H1 (cell line): ENCODE measurements at regions not wholly inside any gene's neighbourhood (a gene's known extent, or its start where the extent isn't known, plus 50 kb on each side); places are given as distances from the start of the nearest gene placed in this dataset.
"Not testable (repeated sequence)": the region's sequence is repeated elsewhere in the genome, so short reads cannot be mapped to it uniquely, and the experiment has no call there.

Experiments
- CTCF ChIA-PET: fragments of 300-600 bp; sonication (Branson Sonifier 250); formaldehyde crosslinking; loops from one replicate; lab custom pipeline; 2021; ENCODE audit not compliant: partially characterized antibody; lab: Charles Lee
- POLR2A ChIA-PET: fragments of 300-600 bp; sonication (Branson Sonifier 250); formaldehyde crosslinking; loops from one replicate; lab custom pipeline; 2021; ENCODE audit warnings: inconsistent platforms; ENCODE audit not compliant: partially characterized antibody; lab: Charles Lee
- DNase-seq, 2 experiments: peaks; one replicate each; pipeline versions ENCODE4 v3.0.0 to v3.0.0-alpha.2; 2010 to 2022; ENCODE audit warnings: low spot score in 2 of 2, low read depth in 1 of 2, mixed read lengths in 1 of 2
- FAIRE-seq: peaks from 2 replicates; lab custom pipeline; 2011; peaks lifted over from hg19 to GRCh38; lab: Jason Lieb, UNC
- H2AFZ ChIP-seq: 2 replicates; pipeline ENCODE4 v1.8.1; 2012; ENCODE audit warnings: low read length, inconsistent platforms
- H2AK5ac ChIP-seq: 2 replicates; pipeline ENCODE4 v1.6.1; 2013; ENCODE audit warnings: low read depth, low read length
- H2BK120ac ChIP-seq: replicated peaks from 2 replicates; pipeline ENCODE3; 2013; ENCODE audit warnings: low read depth, low read length, inconsistent platforms
- H2BK12ac ChIP-seq: 2 replicates; pipeline ENCODE4 v1.6.1; 2013; ENCODE audit warnings: low read depth, low read length
- H2BK15ac ChIP-seq: 2 replicates; pipeline ENCODE4 v1.6.1; 2013; ENCODE audit warnings: low read length
- H2BK20ac ChIP-seq: 2 replicates; pipeline ENCODE4 v1.6.1; 2013; ENCODE audit warnings: low read length
- H2BK5ac ChIP-seq: 2 replicates; pipeline ENCODE4 v1.6.1; 2013; ENCODE audit warnings: low read depth, low read length
- H3K14ac ChIP-seq: 2 replicates; pipeline ENCODE4 v1.6.1; 2013; ENCODE audit warnings: inconsistent platforms; ENCODE audit not compliant: insufficient read length
- H3K18ac ChIP-seq: 2 replicates; pipeline ENCODE4 v1.6.1; 2013; ENCODE audit warnings: low read length; ENCODE audit errors: extremely low read depth
- H3K23ac ChIP-seq: 2 replicates; pipeline ENCODE4 v1.6.1; 2013; ENCODE audit warnings: inconsistent platforms; ENCODE audit not compliant: insufficient read length
- H3K23me2 ChIP-seq: 2 replicates; pipeline ENCODE4 v1.6.1; 2013; ENCODE audit warnings: low read depth, low read length
- H3K27ac ChIP-seq: 2 replicates; pipeline ENCODE4 v1.6.1; 2011; ENCODE audit warnings: low read depth, low read length, inconsistent platforms
- H3K27me3 ChIP-seq, 4 experiments: replicated peaks in 1 of 4; 1 replicate in 1 of 4; 2 replicates in 3 of 4; pipeline versions ENCODE4 v1.6.1 to v1.8.1; 2011 to 2013; ENCODE audit warnings: low read length in 3 of 4, mild to moderate bottlenecking in 3 of 4, inconsistent platforms in 2 of 4, mixed read lengths in 2 of 4, moderate library complexity in 1 of 4; ENCODE audit not compliant: control insufficient read depth in 3 of 4, insufficient read depth in 3 of 4; ENCODE audit errors: extremely low read depth in 1 of 4
- H3K36me3 ChIP-seq, 4 experiments: 2 replicates each; pipeline versions ENCODE4 v1.6.1 to v1.8.1; 2011 to 2013; ENCODE audit warnings: mild to moderate bottlenecking in 4 of 4, low read length in 3 of 4, moderate library complexity in 2 of 4, control low read depth in 1 of 4, inconsistent platforms in 1 of 4; ENCODE audit not compliant: insufficient read depth in 4 of 4, control insufficient read depth in 2 of 4
- H3K4ac ChIP-seq: replicated peaks from 2 replicates; pipeline ENCODE3; 2013; ENCODE audit warnings: low read length, low read depth, mixed read lengths, inconsistent platforms; ENCODE audit not compliant: insufficient read length
- H3K4me1 ChIP-seq, 4 experiments: replicated peaks in 1 of 4; 1 replicate in 1 of 4; 2 replicates in 3 of 4; pipeline versions ENCODE4 v1.6.1 to v1.8.1; 2011 to 2013; ENCODE audit warnings: low read length in 3 of 4, inconsistent platforms in 2 of 4, mixed read lengths in 1 of 4; ENCODE audit not compliant: insufficient read depth in 4 of 4, control insufficient read depth in 3 of 4
- H3K4me2 ChIP-seq, 2 experiments: 2 replicates each; pipeline versions ENCODE4 v1.6.1 to v1.8.1; 2011 to 2013; ENCODE audit warnings: low read depth in 2 of 2, low read length in 2 of 2, control low read depth in 1 of 2, inconsistent platforms in 1 of 2, mild to moderate bottlenecking in 1 of 2; ENCODE audit not compliant: insufficient read depth in 1 of 2
- H3K4me3 ChIP-seq, 4 experiments: fragments of 200-600, 300-600 bp in 1 of 4; sonication (generic), shearing (Covaris generic), sonication (Bioruptor Twin) in 1 of 4; 2 replicates each; pipeline versions ENCODE4 v1.5.1 to v1.8.1; 2011 to 2016; ENCODE audit warnings: low read length in 4 of 4, low read depth in 3 of 4, control low read depth in 2 of 4, inconsistent platforms in 2 of 4, mild to moderate bottlenecking in 2 of 4, mixed read lengths in 1 of 4, moderate library complexity in 1 of 4; ENCODE audit not compliant: insufficient read depth in 2 of 4; ENCODE audit errors: extremely low read depth in 1 of 4
- H3K56ac ChIP-seq: replicated peaks from 2 replicates; pipeline ENCODE3; 2013; ENCODE audit warnings: low read depth, mild to moderate bottlenecking, mixed read lengths, low read length, inconsistent platforms; ENCODE audit not compliant: insufficient read length
- H3K79me1 ChIP-seq: 2 replicates; pipeline ENCODE4 v1.6.1; 2013; ENCODE audit warnings: low read depth, low read length, control low read depth
- H3K79me2 ChIP-seq, 2 experiments: 2 replicates each; pipeline versions ENCODE4 v1.6.1 to v1.8.1; 2012 to 2013; ENCODE audit warnings: low read length in 2 of 2, mild to moderate bottlenecking in 2 of 2, inconsistent platforms in 1 of 2; ENCODE audit not compliant: insufficient read depth in 2 of 2, control insufficient read depth in 1 of 2
- H3K9ac ChIP-seq, 4 experiments: replicated peaks in 1 of 4; 1 replicate in 1 of 4; 2 replicates in 3 of 4; pipeline versions ENCODE4 v1.6.1 to v1.8.1; 2011 to 2013; ENCODE audit warnings: low read depth in 3 of 4, low read length in 3 of 4, control low read depth in 2 of 4, mild to moderate bottlenecking in 2 of 4, moderate library complexity in 2 of 4, inconsistent platforms in 1 of 4; ENCODE audit errors: extremely low read depth in 1 of 4
- H3K9me3 ChIP-seq, 2 experiments: 2 replicates each; pipeline versions ENCODE4 v1.6.1 to v1.8.1; 2012 to 2013; ENCODE audit warnings: mild to moderate bottlenecking in 2 of 2, moderate library complexity in 2 of 2, control low read depth in 1 of 2, inconsistent platforms in 1 of 2, low read depth in 1 of 2, low read length in 1 of 2, mixed read lengths in 1 of 2; ENCODE audit not compliant: insufficient read depth in 2 of 2
- H4K20me1 ChIP-seq, 2 experiments: replicated peaks in 1 of 2; 2 replicates each; pipeline versions ENCODE3 to v1.8.1; 2011 to 2013; ENCODE audit warnings: inconsistent platforms in 2 of 2, low read length in 2 of 2, mild to moderate bottlenecking in 1 of 2; ENCODE audit not compliant: insufficient read depth in 2 of 2, control insufficient read depth in 1 of 2
- H4K5ac ChIP-seq: 2 replicates; pipeline ENCODE4 v1.6.1; 2013; ENCODE audit warnings: low read length, low read depth, mixed read lengths, inconsistent platforms; ENCODE audit not compliant: insufficient read length
- H4K8ac ChIP-seq: 2 replicates; pipeline ENCODE4 v1.8.0; 2013; ENCODE audit warnings: mild to moderate bottlenecking, moderate library complexity, low read length, inconsistent platforms; ENCODE audit not compliant: insufficient read depth; ENCODE audit errors: extremely low read depth
- H4K91ac ChIP-seq: replicated peaks from 2 replicates; pipeline ENCODE3; 2013; ENCODE audit warnings: low read length, mixed read lengths, inconsistent platforms; ENCODE audit not compliant: insufficient read length
- WGBS, 2 experiments: shearing (Covaris generic) in 1 of 2; methylation state at CpG; one replicate each; pipeline versions ENCODE4 v1.1.6 to v1.1.7; 2013 to 2015; ENCODE audit warnings: low lambda C conversion rate in 2 of 2, mixed read lengths in 2 of 2, inconsistent platforms in 1 of 2, low coverage in 1 of 2, missing lambda C conversion rate in 1 of 2; ENCODE audit not compliant: insufficient replicate concordance in 2 of 2, insufficient coverage in 1 of 2, insufficient read length in 1 of 2; ENCODE audit errors: extremely low coverage in 1 of 2, missing lambda C conversion rate in 1 of 2; 5-methylcytosine and 5-hydroxymethylcytosine counted together

GRCh38 chr4:126771618-126772017 is 861.1 kb upstream of the INTU start:
- H2BK120ac ChIP-seq, H2BK12ac ChIP-seq, H3K4me3 ChIP-seq, H4K5ac ChIP-seq, H3K4me1 ChIP-seq, H3K4ac ChIP-seq, H3K56ac ChIP-seq, H3K79me2 ChIP-seq, H3K79me1 ChIP-seq, CTCF ChIA-PET, H2BK15ac ChIP-seq, H2BK5ac ChIP-seq, H4K91ac ChIP-seq, H3K23ac ChIP-seq, POLR2A ChIA-PET, H3K9ac ChIP-seq, H3K36me3 ChIP-seq, H3K27me3 ChIP-seq, H4K20me1 ChIP-seq, H2AFZ ChIP-seq, DNase-seq, H3K23me2 ChIP-seq, H3K14ac ChIP-seq, H3K4me2 ChIP-seq, H2BK20ac ChIP-seq, H4K8ac ChIP-seq, H3K18ac ChIP-seq, H3K27ac ChIP-seq, H2AK5ac ChIP-seq, FAIRE-seq: not testable (repeated sequence)
- WGBS, 2 experiments = 75% methylated on average over 5 of the region's 5 CpGs; no CpG with 5 or more reads in 1 of the 2 experiments
- peaks cover 0 to 10% of the 10 kb centered on the region in 2 experiments; a peak in 1 of 4 replicates for H3K9me3 ChIP-seq
